ENCODE measurements at regions not wholly inside any gene's neighbourhood (a gene's known extent, or its start where the extent isn't known, plus 50 kb on each side); places are given as distances from the start of the nearest gene placed in this dataset.

DNA sequence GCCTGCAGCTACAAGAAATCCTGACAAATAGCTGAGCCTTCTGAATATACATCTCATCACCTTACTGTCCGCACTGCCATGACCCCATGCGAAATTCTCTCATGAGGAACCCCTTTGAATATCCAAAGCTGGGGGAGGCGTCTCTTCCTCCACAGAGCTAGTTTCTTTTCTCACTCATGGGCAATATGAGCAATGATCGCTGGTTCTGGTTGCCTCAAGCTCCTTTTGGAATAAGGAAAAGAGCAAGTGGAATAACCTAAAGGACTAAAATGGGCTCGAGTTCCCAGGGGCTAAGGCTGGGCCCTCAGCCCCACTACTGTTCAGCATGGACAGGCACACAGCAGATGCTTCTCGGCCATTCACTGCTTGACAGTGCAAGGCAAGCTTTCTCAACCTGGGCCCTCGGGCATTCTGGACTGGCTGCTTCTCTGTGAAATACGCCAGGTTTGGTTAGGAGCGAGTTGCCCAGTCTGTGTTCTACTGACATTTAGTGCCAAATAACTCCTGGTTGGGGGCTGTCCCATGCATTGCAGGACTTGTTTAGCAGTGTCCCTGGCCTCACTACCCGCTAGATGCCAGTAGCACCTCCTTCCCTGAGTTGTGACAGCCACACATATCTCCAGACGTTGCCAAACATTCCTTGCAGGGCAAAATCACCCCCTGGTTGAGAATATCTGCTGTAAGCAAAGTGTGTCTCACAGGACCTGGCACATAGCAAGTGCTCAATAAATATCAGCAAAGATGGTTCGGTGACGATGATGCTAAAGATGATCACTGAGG, 156.8 kb downstream of the CEBPB start:
- no peaks in the 10 kb centered on the region for H3K36me3 ChIP-seq (ENCODE audit: insufficient read depth, insufficient read length, low read length)
- H3K9me3 ChIP-seq (ENCODE audit: insufficient read depth, low read length), result no peaks in the 10 kb centered on the region
- peaks cover 4% of the 10 kb centered on the region for H3K4me1 ChIP-seq (ENCODE audit: insufficient read depth, insufficient read length)
- H3K4me3 ChIP-seq (ENCODE audit: insufficient read length, low read depth), result no peak overlapping the region
- H3K9ac ChIP-seq (ENCODE audit: insufficient read length, low read depth), result peak overlapping the region; percentile 24
- TF ChIP-seq SUZ12 (IDR thresholded peaks at IDR 0.05; ENCODE audit: extremely low read depth, insufficient read depth, insufficient read length), result no peak
- H3K27me3 ChIP-seq (ENCODE audit: insufficient read depth, insufficient read length), result no peaks in the 10 kb centered on the region
- no peak for DNase-seq (ENCODE audit: low read depth, low spot score)

- DNase-seq (ENCODE audit: low read depth, low spot score), result no peak
- H3K9me3 ChIP-seq (ENCODE audit: insufficient read depth, low read length), result no peaks in the 10 kb centered on the region
- no peaks in the 10 kb centered on the region for H3K36me3 ChIP-seq (ENCODE audit: insufficient read depth, insufficient read length, low read length)
- no peak overlapping the region for H3K9ac ChIP-seq (ENCODE audit: insufficient read length, low read depth)
- no peak for TF ChIP-seq SUZ12 (IDR thresholded peaks at IDR 0.05; ENCODE audit: extremely low read depth, insufficient read depth, insufficient read length)
- no peak for TF ChIP-seq YY1 (IDR thresholded peaks at IDR 0.05; ENCODE audit: insufficient read depth, insufficient read length)
- TF ChIP-seq ZNF274 (IDR thresholded peaks at IDR 0.05; ENCODE audit: low read depth, low read length), result no peak
- H3K4me1 ChIP-seq (ENCODE audit: insufficient read depth, insufficient read length), result peaks cover 4% of the 10 kb centered on the region
- no peaks in the 10 kb centered on the region for H3K27me3 ChIP-seq (ENCODE audit: insufficient read depth, insufficient read length)
- no peak overlapping the region for H3K4me3 ChIP-seq (ENCODE audit: insufficient read length, low read depth)
Observed at GRCh38 chr20:50348096-50348495, 157.5 kb downstream of the CEBPB start.

DNA sequence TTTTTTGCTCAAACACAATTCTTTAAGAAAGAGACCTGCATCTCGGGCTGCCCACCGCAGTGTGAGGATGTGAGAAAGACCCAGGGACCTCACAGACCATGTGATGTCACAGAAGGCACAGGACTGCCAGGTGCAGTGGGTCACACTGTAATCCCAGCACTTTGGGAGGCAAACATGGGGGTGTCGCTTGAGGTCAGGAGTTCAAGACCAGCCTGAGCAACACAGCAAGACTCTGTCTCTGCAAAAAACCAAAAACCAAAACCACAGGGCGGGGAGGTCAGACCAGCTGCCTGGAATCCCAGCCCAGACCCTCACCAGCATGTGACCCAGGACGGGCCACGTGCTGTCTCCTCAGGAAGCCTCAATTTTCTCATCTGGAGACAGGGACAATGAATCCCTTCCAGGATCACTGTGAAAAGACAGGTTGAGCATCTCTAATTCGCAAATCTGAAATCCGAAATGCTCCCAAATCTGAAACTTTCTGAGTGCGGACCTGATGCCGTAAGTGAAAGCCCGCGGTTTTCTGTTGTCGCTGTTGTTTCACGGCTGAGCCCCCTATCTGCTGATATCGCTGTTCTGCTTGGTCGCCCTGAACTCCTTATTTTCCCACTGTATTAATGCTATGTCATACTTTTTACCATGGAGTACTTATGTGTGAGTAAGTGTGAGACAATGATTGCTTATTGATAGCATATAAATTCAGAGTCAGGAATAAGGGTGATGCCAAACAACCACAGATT, 159.5 kb upstream of the PTPN1 start:
- H3K4me1 ChIP-seq (ENCODE audit: insufficient read depth, insufficient read length), result peaks cover 13% of the 10 kb centered on the region
- H3K27me3 ChIP-seq (ENCODE audit: insufficient read depth, insufficient read length), result no peaks in the 10 kb centered on the region
- no peak for DNase-seq (ENCODE audit: low read depth, low spot score)
- no peaks in the 10 kb centered on the region for H3K9me3 ChIP-seq (ENCODE audit: insufficient read depth, low read length)
- no peak overlapping the region for H3K4me3 ChIP-seq (ENCODE audit: insufficient read length, low read depth)
- H3K9ac ChIP-seq (ENCODE audit: insufficient read length, low read depth), result no peak overlapping the region
- no peaks in the 10 kb centered on the region for H3K36me3 ChIP-seq (ENCODE audit: insufficient read depth, insufficient read length, low read length)
- TF ChIP-seq ZNF274 (IDR thresholded peaks at IDR 0.05; ENCODE audit: low read depth, low read length) (no peak), YY1 (IDR thresholded peaks at IDR 0.05; ENCODE audit: insufficient read depth, insufficient read length) (no peak), SUZ12 (IDR thresholded peaks at IDR 0.05; ENCODE audit: extremely low read depth, insufficient read depth, insufficient read length) (no peak)

- H3K9ac ChIP-seq (ENCODE audit: insufficient read length, low read depth), result no peak overlapping the region
- TF ChIP-seq ZNF274 (IDR thresholded peaks at IDR 0.05; ENCODE audit: low read depth, low read length) (no peak), YY1 (IDR thresholded peaks at IDR 0.05; ENCODE audit: insufficient read depth, insufficient read length) (no peak), SUZ12 (IDR thresholded peaks at IDR 0.05; ENCODE audit: extremely low read depth, insufficient read depth, insufficient read length) (no peak)
- peaks cover 13% of the 10 kb centered on the region for H3K4me1 ChIP-seq (ENCODE audit: insufficient read depth, insufficient read length)
- no peaks in the 10 kb centered on the region for H3K9me3 ChIP-seq (ENCODE audit: insufficient read depth, low read length)
- DNase-seq (ENCODE audit: low read depth, low spot score), result no peak
- H3K36me3 ChIP-seq (ENCODE audit: insufficient read depth, insufficient read length, low read length), result no peaks in the 10 kb centered on the region
- no peak overlapping the region for H3K4me3 ChIP-seq (ENCODE audit: insufficient read length, low read depth)
- H3K27me3 ChIP-seq (ENCODE audit: insufficient read depth, insufficient read length), result no peaks in the 10 kb centered on the region
Observed at GRCh38 chr20:50351541-50351940, 158.6 kb upstream of the PTPN1 start.

DNA sequence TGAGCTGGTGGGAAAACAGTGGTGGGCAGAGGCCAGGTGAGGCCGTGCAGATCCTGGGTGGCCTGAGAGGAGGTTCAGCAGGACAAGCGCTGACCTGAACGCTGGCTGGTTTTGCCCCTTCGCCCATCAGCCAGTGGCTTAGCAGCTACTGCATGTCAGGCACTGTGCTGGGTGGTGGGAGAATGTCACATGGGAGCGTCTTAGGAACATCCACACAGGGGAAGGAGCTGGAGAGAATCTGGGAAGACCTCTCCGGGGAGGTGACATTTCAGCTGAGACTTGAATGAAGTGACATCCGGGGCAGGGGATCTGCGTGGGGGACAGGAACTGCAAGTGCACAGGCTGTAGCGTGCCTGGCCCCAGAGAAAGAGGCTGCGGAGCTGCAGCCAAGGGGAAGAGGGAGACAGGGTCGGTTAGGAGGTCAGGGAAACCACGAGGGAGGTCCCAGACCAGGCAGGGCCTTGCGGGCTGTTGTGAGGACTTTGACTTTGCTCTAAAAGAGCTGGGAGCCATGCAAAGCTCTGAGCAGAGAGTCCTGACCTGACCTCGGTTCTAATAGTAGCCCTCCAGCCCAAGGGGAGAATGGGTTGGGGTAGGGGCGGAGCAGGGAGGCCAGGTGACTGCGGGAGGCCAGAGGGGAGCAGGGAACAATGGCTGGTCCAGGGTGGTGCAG, 156.8 kb upstream of the PTPN1 start:
- H3K36me3 ChIP-seq (ENCODE audit: insufficient read depth, insufficient read length, low read length), result no peaks in the 10 kb centered on the region
- no peak overlapping the region for H3K9ac ChIP-seq (ENCODE audit: insufficient read length, low read depth)
- TF ChIP-seq SUZ12 (IDR thresholded peaks at IDR 0.05; ENCODE audit: extremely low read depth, insufficient read depth, insufficient read length) (no peak), ZNF274 (IDR thresholded peaks at IDR 0.05; ENCODE audit: low read depth, low read length) (no peak), YY1 (IDR thresholded peaks at IDR 0.05; ENCODE audit: insufficient read depth, insufficient read length) (no peak)
- H3K4me1 ChIP-seq (ENCODE audit: insufficient read depth, insufficient read length), result peaks cover 13% of the 10 kb centered on the region
- no peak overlapping the region for H3K4me3 ChIP-seq (ENCODE audit: insufficient read length, low read depth)
- no peak for DNase-seq (ENCODE audit: low read depth, low spot score)
- H3K27me3 ChIP-seq (ENCODE audit: insufficient read depth, insufficient read length), result no peaks in the 10 kb centered on the region
- no peaks in the 10 kb centered on the region for H3K9me3 ChIP-seq (ENCODE audit: insufficient read depth, low read length)

- Histone ChIP-seq H3K9ac (ENCODE audit: insufficient read length, low read depth) (no peak overlapping the region), H3K27me3 (ENCODE audit: insufficient read depth, insufficient read length) (no peaks in the 10 kb centered on the region), H3K9me3 (ENCODE audit: insufficient read depth, low read length) (no peaks in the 10 kb centered on the region), H3K4me1 (ENCODE audit: insufficient read depth, insufficient read length) (peaks cover 12% of the 10 kb centered on the region), H3K4me3 (ENCODE audit: insufficient read length, low read depth) (no peak overlapping the region), H3K36me3 (ENCODE audit: insufficient read depth, insufficient read length, low read length) (no peaks in the 10 kb centered on the region)
- TF ChIP-seq YY1 (IDR thresholded peaks at IDR 0.05; ENCODE audit: insufficient read depth, insufficient read length) (no peak), SUZ12 (IDR thresholded peaks at IDR 0.05; ENCODE audit: extremely low read depth, insufficient read depth, insufficient read length) (no peak), ZNF274 (IDR thresholded peaks at IDR 0.05; ENCODE audit: low read depth, low read length) (no peak)
- DNase-seq (ENCODE audit: low read depth, low spot score), result no peak
Observed at GRCh38 chr20:50354721-50355589, 155.2 kb upstream of the PTPN1 start.

Measured in NT2/D1 (cell line).